Stimulated activated CD4-positive, alpha-beta T cell treated with anti-CD3 and anti-CD28 coated beads, Interleukin-12 subunit alpha, Interleukin-12 subunit beta, amount 100 ng/mL, for 4 hours (primary cell): ENCODE measurements at regions not wholly inside any gene's neighbourhood (a gene's known extent, or its start where the extent isn't known, plus 50 kb on each side); places are given as distances from the start of the nearest gene placed in this dataset.

Experiments used
- DNase-seq: peaks from one replicate; pipeline ENCODE4 v3.0.0-alpha.2; 2020

- DNase-seq = no peak
Observed at GRCh38 chr16:13397126-13397525, 495.7 kb downstream of the SHISA9 start.

- no peak for DNase-seq
Observed at GRCh38 chr16:13401641-13402040, 500.2 kb downstream of the SHISA9 start.

- DNase-seq = no peak
Observed at GRCh38 chr16:13402601-13403000, 501.2 kb downstream of the SHISA9 start.

- no peak for DNase-seq
Observed at GRCh38 chr16:13403326-13403725, 501.9 kb downstream of the SHISA9 start.

GRCh38 chr16:13414154-13414553 is 505.8 kb upstream of the ERCC4 start:
- DNase-seq = no peak

GRCh38 chr16:13419589-13419988 is 500.4 kb upstream of the ERCC4 start:
- DNase-seq = no peak

GRCh38 chr16:13421726-13422125 is 498.2 kb upstream of the ERCC4 start:
- DNase-seq = no peak

- DNase-seq = no peak
Observed at GRCh38 chr16:13425836-13426235, 494.1 kb upstream of the ERCC4 start.

GRCh38 chr16:13426269-13426668 is 493.7 kb upstream of the ERCC4 start:
- no peak for DNase-seq

GRCh38 chr16:13426736-13427135 is 493.2 kb upstream of the ERCC4 start:
- DNase-seq = no peak

GRCh38 chr16:13427943-13428342 is 492.0 kb upstream of the ERCC4 start:
- no peak for DNase-seq

- no peak for DNase-seq
Observed at GRCh38 chr16:13429416-13429815, 490.5 kb upstream of the ERCC4 start.

- DNase-seq = no peak
Observed at GRCh38 chr16:13435415-13435814, 484.5 kb upstream of the ERCC4 start.

- no peak for DNase-seq
Observed at GRCh38 chr16:13435873-13436474, 484.0 kb upstream of the ERCC4 start.

GRCh38 chr16:13436641-13437412 is 483.1 kb upstream of the ERCC4 start:
- no peak for DNase-seq

- no peak for DNase-seq
Observed at GRCh38 chr16:13437413-13437795, 482.6 kb upstream of the ERCC4 start.

- no peak for DNase-seq
Observed at GRCh38 chr16:13438064-13438463, 481.9 kb upstream of the ERCC4 start.

- no peak for DNase-seq
Observed at GRCh38 chr16:13439766-13440165, 480.2 kb upstream of the ERCC4 start.

GRCh38 chr16:13441675-13442074 is 478.3 kb upstream of the ERCC4 start:
- no peak for DNase-seq

- DNase-seq = no peak
Observed at GRCh38 chr16:13448346-13448745, 471.6 kb upstream of the ERCC4 start.

GRCh38 chr16:13453325-13453724 is 466.6 kb upstream of the ERCC4 start:
- DNase-seq = no peak

- DNase-seq = no peak
Observed at GRCh38 chr16:13453938-13454553, 465.9 kb upstream of the ERCC4 start.

- DNase-seq = no peak
Observed at GRCh38 chr16:13463619-13464018, 456.3 kb upstream of the ERCC4 start.

GRCh38 chr16:13471036-13471435 is 448.9 kb upstream of the ERCC4 start:
- DNase-seq = no peak
